CD14-positive monocyte (primary cell): ENCODE measurements at regions not wholly inside any gene's neighbourhood (a gene's known extent, or its start where the extent isn't known, plus 50 kb on each side); places are given as distances from the start of the nearest gene placed in this dataset. TPM values are rescaled to one million over a fixed set of nuclear protein-coding genes. Genes with fewer than 3 reads are reported as not detected.

ENCODE experiments used
- DNase-seq, 3 donors: peaks; one replicate each; pipeline ENCODE4 v3.0.0-alpha.2; 2011 to 2022
- H2AFZ ChIP-seq: 2 replicates; pipeline ENCODE4 v1.6.0; 2012; ENCODE audit warnings: mild to moderate bottlenecking, low read depth, low read length, inconsistent platforms; ENCODE audit not compliant: insufficient read depth, poor library complexity, severe bottlenecking
- H3K27ac ChIP-seq, 2 donors: 1 replicate in 1 of 2; 2 replicates in 1 of 2; pipeline ENCODE4 v1.5.1; 2012 to 2013; ENCODE audit warnings: low read length in 2 of 2, control low read depth in 1 of 2, inconsistent platforms in 1 of 2, low read depth in 1 of 2, mild to moderate bottlenecking in 1 of 2
- H3K27me3 ChIP-seq, 2 donors: one replicate each; pipeline versions ENCODE4 v1.6.0 to v1.6.1; 2011 to 2013; ENCODE audit warnings: low read length in 2 of 2; ENCODE audit not compliant: control insufficient read depth in 2 of 2, insufficient read depth in 2 of 2
- H3K36me3 ChIP-seq, 2 donors: replicated peaks in 1 of 2; 1 replicate in 1 of 2; 2 replicates in 1 of 2; pipeline versions ENCODE4 v1.5.1 to v1.6.1; 2012 to 2013; ENCODE audit warnings: low read length in 2 of 2, control low read depth in 1 of 2, inconsistent platforms in 1 of 2, mild to moderate bottlenecking in 1 of 2; ENCODE audit not compliant: insufficient read depth in 2 of 2, control insufficient read depth in 1 of 2
- H3K4me1 ChIP-seq, 2 donors: 1 replicate in 1 of 2; 2 replicates in 1 of 2; pipeline versions ENCODE4 v1.5.1 to v1.6.1; 2012 to 2013; ENCODE audit warnings: low read length in 2 of 2, control low read depth in 1 of 2, inconsistent platforms in 1 of 2, mild to moderate bottlenecking in 1 of 2, moderate library complexity in 1 of 2; ENCODE audit not compliant: insufficient read depth in 2 of 2, control insufficient read depth in 1 of 2
- H3K4me2 ChIP-seq: replicated peaks from 2 replicates; pipeline ENCODE3; 2012; ENCODE audit warnings: low read length, moderate library complexity, mild to moderate bottlenecking; ENCODE audit not compliant: poor library complexity, severe bottlenecking; ENCODE audit errors: extremely low read depth
- H3K4me3 ChIP-seq, 3 experiments: fragments of 200-600 bp in 1 of 3; sonication (generic) in 1 of 3; replicated peaks in 1 of 3; 1 replicate in 2 of 3; 2 replicates in 1 of 3; pipeline ENCODE4 v1.5.1; 2011 to 2013; ENCODE audit warnings: low read length in 3 of 3, mild to moderate bottlenecking in 3 of 3, control low read depth in 2 of 3, low read depth in 2 of 3, inconsistent platforms in 1 of 3, moderate library complexity in 1 of 3
- H3K79me2 ChIP-seq: 2 replicates; pipeline ENCODE4 v1.6.0; 2012; ENCODE audit warnings: mild to moderate bottlenecking, control low read depth, inconsistent platforms, low read length, moderate library complexity; ENCODE audit not compliant: insufficient read depth
- H3K9ac ChIP-seq: 2 replicates; pipeline ENCODE4 v1.6.0; 2017; ENCODE audit warnings: low read length, mild to moderate bottlenecking; ENCODE audit not compliant: insufficient read depth, poor library complexity, severe bottlenecking
- H3K9me3 ChIP-seq, 2 donors: replicated peaks in 1 of 2; 1 replicate in 1 of 2; 2 replicates in 1 of 2; pipeline versions ENCODE4 v1.5.1 to v1.6.1; 2012 to 2013; ENCODE audit warnings: low read length in 2 of 2, control low read depth in 1 of 2; ENCODE audit not compliant: control insufficient read depth in 1 of 2, insufficient read depth in 1 of 2
- H4K20me1 ChIP-seq: 2 replicates; pipeline ENCODE4 v1.6.0; 2012; ENCODE audit warnings: mild to moderate bottlenecking, low read length, control low read depth, moderate library complexity; ENCODE audit not compliant: insufficient read depth
- H3K27ac Mint-ChIP-seq, 7 donors: one replicate each; pipeline ENCODE4 v1.8.0; 2020; ENCODE audit warnings: mild to moderate bottlenecking in 7 of 7, mixed read lengths in 7 of 7, moderate library complexity in 6 of 7, inconsistent platforms in 2 of 7
- H3K27me3 Mint-ChIP-seq, 3 donors: one replicate each; pipeline ENCODE4 v1.8.0; 2021 to 2022; ENCODE audit warnings: low read depth in 3 of 3, mild to moderate bottlenecking in 3 of 3, mixed read lengths in 3 of 3, moderate library complexity in 3 of 3, inconsistent platforms in 1 of 3
- H3K36me3 Mint-ChIP-seq, 2 donors: one replicate each; pipeline ENCODE4 v1.8.0; 2020; ENCODE audit warnings: mixed read lengths in 2 of 2, inconsistent platforms in 1 of 2, mild to moderate bottlenecking in 1 of 2
- H3K4me1 Mint-ChIP-seq: one replicate; pipeline ENCODE4 v1.8.0; 2020; ENCODE audit warnings: mild to moderate bottlenecking, mixed read lengths
- H3K4me3 Mint-ChIP-seq, 2 donors: one replicate each; pipeline ENCODE4 v1.8.0; 2020; ENCODE audit warnings: mild to moderate bottlenecking in 2 of 2, mixed read lengths in 2 of 2, moderate library complexity in 1 of 2
- H3K9me3 Mint-ChIP-seq, 7 donors: one replicate each; pipeline ENCODE4 v1.8.0; 2020 to 2022; ENCODE audit warnings: mixed read lengths in 7 of 7, mild to moderate bottlenecking in 6 of 7, moderate library complexity in 6 of 7, inconsistent platforms in 2 of 7
- CTCF ChIP-seq: fragments of 200-600 bp; IDR thresholded peaks from one replicate; pipeline ENCODE4 v1.8.0; 2022; ENCODE audit warnings: antibody characterized with exemption, mild to moderate bottlenecking
- WGBS: methylation state at CpG from one replicate; pipeline ENCODE4 v1.1.5; 2013; ENCODE audit warnings: missing lambda C conversion rate; ENCODE audit not compliant: insufficient coverage; 5-methylcytosine and 5-hydroxymethylcytosine counted together
- intact Hi-C, 2 donors: fragments of 100-400 bp; cut with micrococcal nuclease; formaldehyde crosslinking; loops; one replicate each; pipeline versions ENCODE4 v1.15.0 to v1.15.1; 2023
- small RNA-seq: library from RNA; depleted of rRNA; stranded (forward); fragments of <200 nt; gene quantifications from one replicate; pipeline ENCODE3, GENCODE V24; 2012; ENCODE audit warnings: low read depth; ENCODE audit not compliant: insufficient read length

- no CpG with 5 or more reads among the region's 5 CpGs for whole genome bisulfite sequencing
- H3K4me3 Mint-ChIP-seq = no peak overlapping the region
These were observed 327.8 kb upstream of the CXorf51B start for GRCh38 chrX:146481735-146482134.

More at GRCh38 chrX:146481735-146482134, 327.8 kb upstream of the CXorf51B start:
- intact Hi-C loops = no loop called here
- Histone ChIP-seq H3K4me1 (no peaks in the 10 kb centered on the region), H3K9ac (no peak overlapping the region), H3K27ac (no peak overlapping the region), H3K4me3 (no peak overlapping the region), H3K27me3 (no peaks in the 10 kb centered on the region), H3K79me2 (no peaks in the 10 kb centered on the region), H4K20me1 (no peaks in the 10 kb centered on the region), H3K9me3 (peaks cover 0 to 4% of the 10 kb centered on the region in 2 donors), H3K36me3 (no peaks in the 10 kb centered on the region), H3K4me2 (no peak overlapping the region), H2AFZ (no peak overlapping the region)
- Mint-ChIP-seq H3K9me3 (peaks cover 0 to 6% (median 2%) of the 10 kb centered on the region in 7 donors), H3K27ac (no peak overlapping the region), H3K4me1 (no peaks in the 10 kb centered on the region), H3K36me3 (no peaks in the 10 kb centered on the region), H3K27me3 (no peaks in the 10 kb centered on the region)
- no peak for TF ChIP-seq CTCF
- no peak for DNase-seq

Small RNAs in the stretch of these regions (small RNA-seq; reads per million reads assigned to genes)
- not detected for gene RNA5SP517
